Vagina (tissue), 2 donors: ENCODE measurements at regions not wholly inside any gene's neighbourhood (a gene's known extent, or its start where the extent isn't known, plus 50 kb on each side); places are given as distances from the start of the nearest gene placed in this dataset.

Experiments
- DNase-seq, 2 donors: peaks; one replicate each; pipeline ENCODE4 v3.0.0-alpha.2; 2017; ENCODE audit errors: extremely low spot score in 2 of 2
- H3K27ac ChIP-seq: fragments of 200-600 bp; sonication (generic); one replicate; pipeline ENCODE4 v1.5.1; 2019
- H3K27me3 ChIP-seq: fragments of 200-600 bp; sonication (generic); one replicate; pipeline ENCODE4 v1.5.1; 2019
- H3K36me3 ChIP-seq, 2 donors: fragments of 200-600 bp; sonication (generic); one replicate each; pipeline ENCODE4 v1.5.1; 2017 to 2019
- H3K4me1 ChIP-seq: fragments of 200-600 bp; sonication (generic); one replicate; pipeline ENCODE4 v1.5.1; 2019
- H3K4me3 ChIP-seq, 2 donors: fragments of 200-600 bp; sonication (generic); 1 replicate in 1 of 2; 2 replicates in 1 of 2; pipeline ENCODE4 v1.5.1; 2016 to 2019
- H3K9me3 ChIP-seq: fragments of 200-600 bp; sonication (generic); one replicate; pipeline ENCODE4 v1.5.1; 2019
- CTCF ChIP-seq, 3 experiments: fragments of 450-650 bp in 2 of 3; fragments of 200-600 bp in 1 of 3; sonication (generic) in 1 of 3; IDR thresholded peaks; one replicate each; pipeline ENCODE4 v1.5.1; 2017 to 2019; ENCODE audit warnings: antibody characterized with exemption in 3 of 3, mild to moderate bottlenecking in 2 of 3, moderate library complexity in 2 of 3
- POLR2A ChIP-seq, 2 donors: fragments of 450-650 bp; IDR thresholded peaks; one replicate each; pipeline ENCODE4 v1.6.1; 2017; ENCODE audit warnings: antibody characterized with exemption in 2 of 2, mild to moderate bottlenecking in 2 of 2, moderate library complexity in 2 of 2
- POLR2AphosphoS5 ChIP-seq, 2 donors: sonication (generic); formaldehyde crosslinking; IDR thresholded peaks; one replicate each; pipeline ENCODE4 v1.9.0; 2017; ENCODE audit warnings: antibody characterized with exemption in 2 of 2, mild to moderate bottlenecking in 2 of 2, low read depth in 1 of 2; ENCODE audit not compliant: insufficient read depth in 1 of 2
- intact Hi-C: fragments of 100-400 bp; cut with DNase I; formaldehyde crosslinking; loops from one replicate; pipeline ENCODE4 v1.15.1; 2023

GRCh38 chr4:186458050-186458449, 97.3 kb downstream of the MTNR1A start:
- Histone ChIP-seq H3K27ac (no peak overlapping the region), H3K4me3 (no peak overlapping the region), H3K36me3 (no peaks in the 10 kb centered on the region), H3K9me3 (no peaks in the 10 kb centered on the region), H3K27me3 (no peaks in the 10 kb centered on the region), H3K4me1 (no peaks in the 10 kb centered on the region)
- intact Hi-C loops, result no loop called here
- TF ChIP-seq POLR2AphosphoS5 (IDR thresholded peaks at IDR 0.05; ENCODE audit: insufficient read depth in 1 of 2, low read depth in 1 of 2) (no peak), POLR2A (IDR thresholded peaks at IDR 0.05) (no peak), CTCF (IDR thresholded peaks at IDR 0.05) (no peak)
- no peak for DNase-seq

GRCh38 chr4:186451982-186452381, 103.4 kb downstream of the MTNR1A start:
- H3K27me3 ChIP-seq, result no peaks in the 10 kb centered on the region
- intact Hi-C loops, result no loop called here
- no peak overlapping the region for H3K4me3 ChIP-seq
- DNase-seq, result no peak
- no peaks in the 10 kb centered on the region for H3K4me1 ChIP-seq
- H3K27ac ChIP-seq, result no peak overlapping the region
- TF ChIP-seq POLR2AphosphoS5 (IDR thresholded peaks at IDR 0.05; ENCODE audit: insufficient read depth in 1 of 2, low read depth in 1 of 2), result no peak
- H3K9me3 ChIP-seq, result peaks cover 8% of the 10 kb centered on the region
- H3K36me3 ChIP-seq, result no peaks in the 10 kb centered on the region

GRCh38 chr4:186449954-186450353, 105.4 kb downstream of the MTNR1A start:
- intact Hi-C loops, result no loop called here
- DNase-seq, result no peak
- no peaks in the 10 kb centered on the region for H3K27me3 ChIP-seq

GRCh38 chr4:186445040-186445439, 110.3 kb downstream of the MTNR1A start:
- no peaks in the 10 kb centered on the region for H3K4me1 ChIP-seq
- TF ChIP-seq POLR2A (IDR thresholded peaks at IDR 0.05) (no peak), CTCF (IDR thresholded peaks at IDR 0.05) (no peak), POLR2AphosphoS5 (IDR thresholded peaks at IDR 0.05; ENCODE audit: insufficient read depth in 1 of 2, low read depth in 1 of 2) (no peak)
- no peaks in the 10 kb centered on the region for H3K36me3 ChIP-seq
- H3K27me3 ChIP-seq, result no peaks in the 10 kb centered on the region
- H3K27ac ChIP-seq, result no peak overlapping the region
- DNase-seq, result no peak
- H3K9me3 ChIP-seq, result no peaks in the 10 kb centered on the region
- intact Hi-C loops, result no loop called here
- H3K4me3 ChIP-seq, result no peak overlapping the region

More at GRCh38 chr4:186449954-186450353, 105.4 kb downstream of the MTNR1A start:
- Histone ChIP-seq H3K4me1 (no peaks in the 10 kb centered on the region), H3K36me3 (no peaks in the 10 kb centered on the region), H3K9me3 (peaks cover 8% of the 10 kb centered on the region), H3K4me3 (no peak overlapping the region), H3K27ac (no peak overlapping the region)
- TF ChIP-seq POLR2AphosphoS5 (IDR thresholded peaks at IDR 0.05; ENCODE audit: insufficient read depth in 1 of 2, low read depth in 1 of 2), result no peak
- TF ChIP-seq CTCF (IDR thresholded peaks at IDR 0.05), result no peak
- no peak for TF ChIP-seq POLR2A (IDR thresholded peaks at IDR 0.05)

GRCh38 chr4:186441502-186441901, 113.9 kb downstream of the MTNR1A start:
- intact Hi-C loops, result no loop called here
- no peak for TF ChIP-seq POLR2AphosphoS5 (IDR thresholded peaks at IDR 0.05; ENCODE audit: insufficient read depth in 1 of 2, low read depth in 1 of 2)
- no peak for TF ChIP-seq POLR2A (IDR thresholded peaks at IDR 0.05)
- no peak for TF ChIP-seq CTCF (IDR thresholded peaks at IDR 0.05)

More at GRCh38 chr4:186441502-186441901, 113.9 kb downstream of the MTNR1A start:
- Histone ChIP-seq H3K4me1 (no peaks in the 10 kb centered on the region), H3K4me3 (no peak overlapping the region), H3K27me3 (no peaks in the 10 kb centered on the region), H3K36me3 (no peaks in the 10 kb centered on the region), H3K27ac (no peak overlapping the region), H3K9me3 (no peaks in the 10 kb centered on the region)
- no peak for DNase-seq
